Right ventricle myocardium superior (tissue), 1 donor: ENCODE measurements at regions not wholly inside any gene's neighbourhood (a gene's known extent, or its start where the extent isn't known, plus 50 kb on each side); places are given as distances from the start of the nearest gene placed in this dataset.
"Not testable (repeated sequence)": the region's sequence is repeated elsewhere in the genome, so short reads cannot be mapped to it uniquely, and the experiment has no call there.

ENCODE experiments used
- ATAC-seq: fragments of 200-7000 bp; cut with Tn5 transposase; one replicate; pipeline ENCODE4 v1.9.1; 2020; ENCODE audit warnings: mild to moderate bottlenecking; ENCODE audit not compliant: poor library complexity
- DNase-seq: peaks from one replicate; pipeline ENCODE4 v3.0.0-alpha.2; 2020
- intact Hi-C: fragments of 100-400 bp; cut with DNase I; formaldehyde crosslinking; loops from one replicate; pipeline ENCODE4 v1.11.2; 2022
- donor health status: DM: no; HTN: yes; CAD: no; lungs with severe emphysema.

DNA sequence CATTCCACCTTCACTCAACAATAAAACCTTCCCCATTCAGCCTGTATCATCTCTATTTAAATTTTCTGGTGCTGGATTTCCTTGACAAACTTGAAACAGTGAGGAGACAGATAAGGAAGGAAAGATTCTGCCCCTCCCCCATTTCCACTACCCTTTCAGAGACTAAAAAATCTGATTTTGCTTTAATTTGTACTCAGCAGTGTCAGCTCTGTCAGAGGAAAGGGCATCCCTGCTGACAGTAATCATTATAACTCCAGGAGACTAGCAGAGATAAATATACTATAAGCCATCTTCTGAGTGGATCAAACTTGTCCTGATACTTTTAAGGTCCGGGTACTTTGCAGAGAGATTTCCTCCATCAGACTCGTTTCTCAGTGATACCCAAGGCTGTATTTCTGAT, 155.6 kb downstream of the SAMD5 start:
- no peak for DNase-seq

DNA sequence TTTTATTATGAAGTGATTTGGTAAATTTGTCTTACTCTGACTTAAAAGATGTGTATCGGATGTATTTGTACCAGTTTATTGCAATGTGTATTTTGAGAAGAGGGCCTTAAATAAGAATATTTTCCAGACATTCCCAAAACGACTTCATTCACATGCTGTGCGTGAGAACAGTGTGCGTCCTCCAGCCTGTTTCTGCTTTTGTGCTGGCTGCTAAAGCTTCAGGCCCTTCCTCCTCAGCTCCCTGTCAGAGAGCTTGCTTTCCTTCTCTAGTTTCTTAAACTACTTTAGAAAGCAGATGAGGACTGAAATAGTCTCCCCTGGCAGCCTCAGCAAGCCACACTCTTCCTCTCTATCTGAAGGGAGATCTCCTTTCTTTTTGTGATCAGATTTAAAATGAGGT, 157.8 kb downstream of the SAMD5 start:
- no peak for ATAC-seq
- intact Hi-C loops, result no loop called here

More for the DNA sequence above, 155.6 kb downstream of the SAMD5 start:
- intact Hi-C loops, result no loop called here
- no peak for ATAC-seq

DNA sequence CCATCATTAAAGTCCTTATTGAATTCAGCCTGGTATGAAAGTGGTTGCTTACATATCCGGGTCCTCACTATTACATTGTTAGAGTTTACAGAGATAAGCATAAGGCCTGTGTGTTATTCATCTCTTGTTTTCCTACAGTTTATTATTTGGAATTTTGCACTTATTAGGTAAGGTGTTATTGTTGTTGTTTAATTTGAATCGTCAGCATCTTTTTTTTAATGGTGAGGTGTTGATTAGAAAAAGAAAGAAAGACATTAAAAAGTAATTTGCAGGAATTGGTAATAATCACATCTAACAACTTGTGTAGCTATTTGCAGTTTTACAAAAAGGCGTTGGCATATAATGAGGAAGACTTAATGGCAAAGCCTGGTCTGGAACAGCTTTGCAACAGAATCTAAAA, 158.6 kb downstream of the SAMD5 start:
- no peak for ATAC-seq

More for the DNA sequence above, 157.8 kb downstream of the SAMD5 start:
- no peak for DNase-seq

DNA sequence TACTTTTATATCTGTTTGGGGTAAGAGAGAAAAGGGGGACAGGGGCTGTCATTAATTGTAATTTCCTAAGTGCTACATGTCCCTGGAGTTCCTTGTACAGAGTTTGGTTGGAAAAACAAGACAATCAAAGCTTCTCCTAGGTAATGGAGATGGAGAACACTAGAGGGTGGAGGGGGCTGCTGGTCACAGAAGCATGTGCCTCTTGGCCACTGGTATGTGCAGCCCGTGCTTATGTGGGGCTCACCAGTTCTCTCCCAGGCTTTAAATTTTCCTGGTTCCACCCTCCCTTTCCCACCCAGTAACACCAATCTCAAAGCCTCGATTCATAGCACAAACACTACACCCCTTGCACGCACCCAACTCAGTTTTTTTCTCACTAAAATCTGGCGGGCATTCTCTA, 165.6 kb downstream of the SAMD5 start:
- intact Hi-C loops, result no loop called here
- DNase-seq, result no peak
- ATAC-seq, result no peak

More for the DNA sequence above, 158.6 kb downstream of the SAMD5 start:
- intact Hi-C loops, result no loop called here
- no peak for DNase-seq

DNA sequence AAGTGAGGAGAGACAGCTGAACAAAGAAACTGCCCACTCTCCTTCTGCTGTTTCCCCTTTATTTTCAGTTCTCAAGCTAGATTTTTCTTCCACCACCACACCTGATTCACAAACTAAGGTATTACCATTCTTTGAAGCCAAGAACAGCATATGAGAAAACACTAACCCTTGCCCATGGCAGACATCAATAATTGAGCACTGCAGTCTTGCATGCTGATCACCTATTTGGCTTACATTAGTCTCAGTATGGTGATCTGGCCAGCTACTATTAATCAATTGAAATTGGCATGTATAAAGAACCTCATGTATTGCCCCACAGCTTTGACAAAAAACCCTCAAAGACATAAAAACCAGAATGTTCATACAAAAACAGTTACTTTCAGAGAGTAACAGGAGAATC, 166.3 kb downstream of the SAMD5 start:
- ATAC-seq, result no peak
- intact Hi-C loops, result no loop called here
- DNase-seq, result no peak

DNA sequence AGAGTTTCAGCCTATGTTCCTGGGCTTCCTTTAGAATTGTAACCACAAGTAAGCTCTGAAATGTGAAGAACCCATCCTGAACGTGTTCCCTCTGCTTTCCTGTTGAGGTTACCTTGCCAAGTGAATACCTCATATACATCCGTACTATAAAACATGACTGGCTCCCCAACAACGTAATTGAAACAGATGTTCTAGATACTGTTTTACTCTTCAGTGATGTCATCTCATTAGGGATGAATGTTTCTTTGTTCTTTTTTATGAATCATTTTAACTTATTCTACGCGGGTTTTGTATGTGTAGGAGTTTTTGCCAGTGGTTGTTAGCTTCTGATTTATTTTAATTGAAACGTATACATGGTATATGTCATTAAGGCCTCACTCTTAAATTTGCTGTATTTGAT, 166.8 kb downstream of the SAMD5 start:
- ATAC-seq (no peak), DNase-seq (no peak)
- intact Hi-C loops, result no loop called here

DNA sequence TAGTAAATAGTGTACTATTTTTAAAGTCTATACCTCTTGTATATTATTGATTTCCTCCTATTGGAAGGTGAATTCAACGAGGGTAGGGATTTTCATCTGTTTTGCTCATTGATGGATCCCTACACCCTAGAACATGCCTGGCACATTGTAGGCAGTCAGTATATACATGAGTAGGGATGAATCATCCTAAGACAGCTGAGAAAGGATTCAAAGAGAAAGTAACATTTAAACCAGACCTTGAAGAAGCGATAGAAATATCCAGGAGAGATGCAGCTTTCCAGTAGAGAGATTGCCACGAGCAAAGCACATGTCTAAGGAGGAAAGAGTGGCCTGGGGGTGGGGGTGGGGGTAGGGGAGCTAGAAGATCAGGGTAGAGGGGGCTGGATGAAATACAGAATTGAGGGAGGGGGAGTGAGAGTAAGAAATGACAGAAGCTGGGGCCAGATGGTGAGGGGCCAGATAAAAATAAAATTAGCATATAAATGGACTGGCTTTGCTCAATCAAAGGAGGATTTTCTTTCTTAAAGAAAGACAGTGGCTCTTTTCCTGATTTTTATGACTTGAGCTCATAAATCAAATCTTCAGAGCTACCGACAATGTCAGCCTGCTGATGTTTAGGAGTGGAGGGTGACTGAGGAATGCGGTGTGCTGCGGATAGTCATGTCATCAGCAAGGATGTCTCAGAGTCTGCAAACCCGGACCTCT, 168.2 kb downstream of the SAMD5 start:
- ATAC-seq (no peak), DNase-seq (no peak)
- intact Hi-C loops, result no loop called here

DNA sequence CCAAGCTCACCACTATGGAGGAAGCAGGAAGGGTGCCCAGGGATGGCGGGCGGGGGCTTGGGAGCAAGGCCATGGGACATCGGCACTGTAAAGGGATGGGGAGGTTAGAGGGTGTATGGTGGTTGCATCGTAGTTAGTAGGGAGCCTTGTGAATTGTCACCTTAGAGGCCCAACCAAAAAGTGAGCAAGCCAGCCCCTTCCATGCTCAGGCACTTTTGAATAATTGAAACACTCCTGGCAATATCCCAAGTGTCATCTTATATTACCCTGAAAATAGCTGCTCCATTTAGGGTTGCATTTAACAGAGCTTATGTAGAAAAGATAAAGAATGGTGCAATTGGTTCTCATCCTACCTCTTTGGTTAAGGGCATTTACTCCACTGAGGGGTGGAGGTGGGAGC, 169.2 kb downstream of the SAMD5 start:
- no peak for DNase-seq
- no peak for ATAC-seq
- intact Hi-C loops, result no loop called here

DNA sequence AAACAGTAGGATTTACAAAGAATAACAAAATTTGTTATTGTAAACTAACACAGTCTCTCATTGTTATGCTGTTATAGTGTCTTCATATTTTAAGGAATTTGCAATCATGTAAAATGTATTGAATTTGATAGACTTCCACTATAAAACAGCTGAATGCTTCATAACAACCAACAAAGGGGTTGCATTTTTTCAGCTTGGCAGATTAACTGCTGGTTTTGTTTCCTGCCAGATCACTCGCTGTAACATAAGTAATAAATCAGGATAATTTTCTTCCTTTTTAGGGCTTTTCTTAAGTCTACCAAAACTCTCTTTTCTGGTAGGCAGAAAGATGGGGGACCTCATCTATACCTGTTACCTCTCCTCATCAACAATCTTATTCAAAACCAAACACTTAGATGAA, 169.8 kb downstream of the SAMD5 start:
- no peak for ATAC-seq
- no peak for DNase-seq
- intact Hi-C loops, result no loop called here

DNA sequence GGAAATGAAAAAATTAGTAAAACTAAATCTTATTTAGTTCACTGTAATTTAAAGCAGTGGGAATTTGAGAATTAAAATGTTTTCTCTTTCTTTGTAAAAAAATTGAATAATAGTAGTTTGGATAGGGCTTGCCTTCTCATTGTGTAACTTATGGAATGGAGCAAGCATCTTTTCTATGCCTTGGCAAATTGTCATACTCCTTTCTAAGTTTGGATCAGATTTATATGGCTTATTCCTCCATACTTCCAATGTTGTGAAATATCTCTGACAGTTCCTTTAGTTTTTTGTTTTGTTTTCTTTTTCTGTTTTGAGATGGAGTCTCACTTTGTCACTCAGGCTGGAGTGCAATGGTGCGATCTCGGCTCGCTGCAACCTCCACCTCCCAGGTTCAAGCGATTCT, 176.4 kb downstream of the SAMD5 start:
- intact Hi-C loops, result no loop called here
- ATAC-seq, result no peak
- DNase-seq, result no peak

DNA sequence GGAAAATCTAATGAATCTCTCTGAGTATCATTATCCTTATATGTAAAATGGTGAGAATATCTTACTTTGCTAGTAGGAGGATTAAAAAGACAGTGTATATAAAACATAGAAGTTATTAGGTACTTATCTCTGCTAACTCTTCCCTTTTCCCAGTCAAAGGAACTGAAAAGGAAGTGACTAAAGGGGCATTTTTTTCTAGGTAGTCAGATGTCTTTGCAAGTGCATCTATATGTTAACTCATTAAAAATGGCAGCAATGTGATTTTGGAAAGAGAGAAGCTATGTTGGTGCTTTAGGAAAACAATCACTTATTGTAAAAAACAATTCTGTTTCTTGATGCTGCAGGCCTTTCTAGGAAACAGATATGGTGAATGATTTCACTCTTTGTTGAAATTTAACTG, 180.9 kb downstream of the SAMD5 start:
- ATAC-seq (no peak), DNase-seq (no peak)
- intact Hi-C loops, result no loop called here

DNA sequence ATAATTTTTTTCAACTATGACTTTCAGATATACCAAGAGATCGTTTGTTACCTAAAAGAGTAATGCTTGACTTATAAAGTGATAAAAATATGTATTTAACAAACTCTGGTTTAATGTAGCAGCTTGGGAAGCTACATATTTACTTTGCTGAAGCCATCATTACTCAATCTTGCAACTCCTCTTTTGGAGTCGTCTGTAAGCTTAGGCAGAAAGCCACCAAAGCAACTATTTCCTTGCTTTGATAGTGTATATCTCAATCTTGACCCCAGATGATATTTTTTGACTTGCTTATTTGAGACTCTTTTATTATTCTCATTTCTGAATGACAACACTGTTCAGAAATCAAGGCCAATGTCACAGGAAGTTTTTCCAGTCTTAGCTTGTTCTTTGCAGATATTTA, 183.0 kb downstream of the SAMD5 start:
- DNase-seq (no peak), ATAC-seq (no peak)
- intact Hi-C loops, result no loop called here

DNA sequence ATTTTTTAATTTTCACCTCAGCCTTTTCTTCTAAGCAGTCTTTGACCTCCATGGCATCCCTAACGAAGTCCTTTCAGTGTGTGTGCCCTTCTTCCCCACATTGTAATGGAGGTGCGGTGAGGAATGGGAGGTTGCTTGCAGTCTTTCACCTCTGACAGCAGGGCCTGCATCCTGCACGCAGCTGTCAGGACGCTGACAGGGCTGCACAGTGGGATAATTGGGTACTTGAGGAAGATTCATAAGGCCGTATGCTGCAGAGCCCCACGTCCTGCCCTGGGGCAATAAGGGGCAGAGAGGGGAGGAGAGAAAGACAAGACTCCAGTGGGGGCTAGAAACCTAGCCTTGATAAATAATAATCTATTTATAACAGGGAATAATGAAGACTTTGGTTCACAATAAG, 184.7 kb downstream of the SAMD5 start:
- no peak for ATAC-seq
- intact Hi-C loops, result no loop called here

DNA sequence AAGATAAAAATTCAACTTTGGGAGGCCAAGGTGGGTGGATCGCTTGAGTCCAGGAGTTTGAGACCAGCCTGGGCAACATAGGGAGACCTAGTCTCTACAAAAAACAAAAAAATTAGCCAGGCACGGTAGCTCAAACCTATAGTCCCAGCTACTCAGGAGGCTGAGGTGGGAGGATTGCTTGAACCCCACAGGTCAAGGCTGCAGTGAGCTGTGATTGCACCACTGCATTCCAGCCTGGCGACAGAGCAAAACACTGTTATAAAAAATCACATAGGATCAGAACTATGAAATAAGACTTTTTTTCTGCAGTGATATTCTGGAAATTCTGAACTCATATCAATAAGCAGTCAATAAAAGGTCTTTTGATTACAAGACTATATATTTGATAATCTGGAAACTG, 186.1 kb downstream of the SAMD5 start:
- intact Hi-C loops, ATAC-seq, DNase-seq: not testable (repeated sequence)

More for the DNA sequence above, 184.7 kb downstream of the SAMD5 start:
- DNase-seq, result no peak

DNA sequence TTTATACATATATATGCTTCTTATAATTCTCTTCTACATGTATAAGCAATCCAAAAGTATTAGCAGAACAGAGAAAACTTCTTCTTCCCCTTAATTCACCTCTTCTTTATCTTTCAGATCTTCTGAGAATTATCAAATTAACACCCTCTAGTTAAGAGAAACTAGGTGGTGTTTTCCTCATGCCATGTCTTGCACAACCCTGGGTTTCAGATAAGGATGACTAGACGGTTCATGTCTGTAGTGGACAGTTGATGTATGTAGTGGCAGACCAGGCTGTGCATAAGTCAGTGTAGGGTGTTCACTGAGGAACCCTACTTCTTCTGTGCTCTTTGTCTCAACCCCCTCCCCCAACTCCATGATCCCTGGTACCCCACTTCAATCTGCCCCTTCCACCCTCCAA, 187.3 kb downstream of the SAMD5 start:
- intact Hi-C loops, result no loop called here
- DNase-seq (no peak), ATAC-seq (no peak)

DNA sequence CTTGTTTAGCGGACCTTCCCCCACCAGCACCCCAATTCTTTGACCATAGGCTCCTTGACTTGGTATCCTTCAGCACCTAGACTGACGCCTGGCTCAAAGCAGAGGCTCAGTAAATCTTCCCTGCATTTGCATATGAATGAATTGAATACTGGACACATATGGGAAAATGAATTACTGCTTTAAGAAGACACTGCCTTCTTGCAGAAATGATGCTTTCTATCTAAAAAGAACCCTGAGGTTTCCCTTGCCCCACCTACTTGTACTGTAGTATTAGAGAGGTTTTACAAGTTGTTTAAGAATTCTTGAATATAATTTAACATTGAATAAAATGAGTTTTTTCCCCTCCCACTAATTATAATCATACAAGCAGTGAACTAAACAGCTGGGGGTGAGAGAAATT, 190.7 kb downstream of the SAMD5 start:
- intact Hi-C loops, result no loop called here
- no peak for ATAC-seq
- DNase-seq, result no peak

DNA sequence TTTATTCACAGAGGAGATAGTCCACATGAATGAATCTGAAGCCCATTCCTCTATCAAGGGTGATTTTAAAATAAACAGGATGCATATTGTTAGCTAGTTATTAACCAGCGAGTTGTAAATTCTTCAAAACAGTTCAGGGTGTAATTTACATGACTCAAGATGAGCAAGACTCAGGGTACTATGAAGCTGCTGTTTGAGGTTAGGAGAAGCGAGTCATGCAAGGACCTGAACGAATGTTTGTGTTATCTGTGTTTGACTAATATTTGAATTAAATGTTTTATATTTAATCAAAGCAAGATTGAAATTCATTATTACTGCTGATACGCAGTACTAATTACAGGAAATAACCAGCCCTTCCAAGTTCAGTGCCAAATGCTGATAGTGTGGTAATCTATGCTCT, 191.1 kb downstream of the SAMD5 start:
- intact Hi-C loops, result no loop called here
- ATAC-seq (no peak), DNase-seq (no peak)

DNA sequence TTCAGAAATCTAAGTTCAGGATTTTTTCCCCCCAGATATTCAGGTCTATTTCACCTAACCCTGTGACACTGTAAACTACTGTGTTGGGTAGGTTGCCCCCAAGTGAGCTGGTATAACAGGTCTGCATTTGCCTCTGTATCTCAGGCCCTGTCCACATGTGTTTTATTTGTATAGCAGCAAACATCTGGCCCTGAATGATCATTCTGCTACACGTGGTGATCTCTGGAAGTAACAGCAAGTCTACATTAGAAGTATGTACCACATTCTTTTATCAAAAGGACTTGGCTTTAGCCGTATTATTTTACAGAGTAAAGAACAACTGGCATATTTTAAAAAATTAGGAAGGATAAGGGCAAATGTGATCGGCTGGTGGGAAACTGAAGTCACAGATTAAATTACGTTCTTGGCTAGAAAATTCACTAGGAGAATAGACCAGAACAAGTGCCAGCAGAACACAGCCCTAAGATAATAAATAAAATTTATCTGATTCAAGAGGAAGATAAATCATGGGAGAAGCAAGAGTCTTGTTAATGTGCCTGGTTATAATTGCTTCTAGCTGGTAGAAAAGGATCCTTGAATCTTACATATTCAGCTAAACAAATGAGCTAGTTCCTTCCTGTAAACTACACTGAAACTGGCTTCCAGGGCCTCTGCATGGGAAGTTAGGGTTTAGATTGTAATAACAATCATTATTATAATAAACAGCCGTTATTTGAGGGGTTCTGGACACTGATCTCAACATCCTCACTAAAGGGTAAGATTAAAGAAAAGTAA, 192.1 kb downstream of the SAMD5 start:
- DNase-seq (no peak), ATAC-seq (no peak)
- intact Hi-C loops, result no loop called here

DNA sequence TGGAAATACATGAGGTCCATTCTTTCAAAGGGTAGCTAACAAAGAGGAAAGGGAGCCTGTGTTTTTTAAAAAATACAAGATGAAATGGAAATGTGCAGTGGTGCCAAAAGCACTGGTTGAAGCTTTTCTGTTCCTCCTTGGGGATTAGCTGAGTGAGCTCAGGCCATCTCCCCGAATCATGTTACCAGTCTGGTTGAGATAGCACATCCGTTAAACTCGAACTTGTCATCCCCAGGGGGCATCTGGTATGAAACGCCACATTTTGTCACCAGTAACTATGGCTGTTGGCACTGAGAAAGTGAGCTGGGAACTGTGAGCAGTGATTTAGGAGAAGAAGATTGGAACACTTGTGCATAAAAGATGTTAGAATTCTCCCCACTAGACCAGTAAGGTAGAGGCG, 196.2 kb downstream of the SAMD5 start:
- no peak for DNase-seq
- intact Hi-C loops, result no loop called here
- no peak for ATAC-seq

DNA sequence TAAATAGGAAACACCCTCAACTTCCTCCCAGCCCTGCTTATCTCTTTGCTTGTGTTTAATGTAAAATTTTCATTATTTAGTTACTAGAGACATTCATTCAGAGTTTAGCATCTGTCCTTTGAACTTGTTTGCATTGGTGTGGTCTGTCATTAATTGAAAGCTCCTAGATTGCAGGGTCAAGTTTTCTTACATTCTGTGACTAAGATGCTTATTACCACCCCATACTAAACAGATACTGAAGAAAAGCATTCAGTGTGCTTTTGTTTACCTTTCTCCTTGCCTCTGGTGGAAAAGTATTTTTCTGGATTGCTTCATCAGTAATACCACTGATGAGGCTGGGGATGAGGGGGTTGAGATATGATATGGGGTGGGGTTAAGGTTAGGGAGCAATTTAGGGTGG, 199.0 kb downstream of the SAMD5 start:
- DNase-seq (no peak), ATAC-seq (no peak)
- intact Hi-C loops, result no loop called here

DNA sequence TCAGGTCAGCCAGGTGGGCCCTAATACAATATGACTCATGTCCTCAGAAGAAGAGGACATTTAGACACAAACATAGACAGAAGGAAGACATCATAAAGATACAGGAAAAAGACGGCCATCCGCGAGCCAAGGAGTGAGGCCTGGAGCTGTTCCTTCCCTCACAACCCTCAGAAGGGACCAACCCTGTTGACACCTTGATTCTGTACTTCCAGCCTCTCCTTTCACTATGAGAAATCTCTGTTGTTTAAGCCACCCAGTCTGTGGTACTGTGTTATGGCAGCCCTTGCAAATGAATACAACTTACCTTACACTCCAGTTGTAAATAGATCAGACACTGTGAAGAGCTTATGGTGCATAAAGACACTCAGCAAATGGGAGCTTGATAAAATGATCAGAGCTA, 199.7 kb downstream of the SAMD5 start:
- intact Hi-C loops, result no loop called here
- ATAC-seq, result no peak
- DNase-seq, result no peak
